ENCODE measurements at regions not wholly inside any gene's neighbourhood (a gene's known extent, or its start where the extent isn't known, plus 50 kb on each side); places are given as distances from the start of the nearest gene placed in this dataset.

DNA sequence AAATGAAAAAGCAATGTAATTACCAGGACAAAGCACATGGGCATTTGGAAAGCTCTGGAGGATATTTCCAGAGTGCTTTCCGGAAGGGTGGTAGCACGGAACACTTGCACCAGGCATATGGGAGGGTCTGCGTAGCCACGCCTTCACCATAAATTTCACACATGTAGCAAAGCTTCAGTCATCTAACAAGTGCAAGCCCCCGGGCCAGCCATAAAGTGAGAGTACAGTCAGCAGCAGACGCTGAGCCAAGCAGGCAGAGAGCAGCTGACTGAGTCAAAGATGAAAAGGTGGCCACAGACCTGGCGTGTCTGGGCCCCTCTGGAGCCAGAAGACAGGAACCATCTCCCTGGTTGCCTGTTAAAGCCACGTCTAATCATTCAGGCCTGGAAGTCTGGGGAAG, 130.6 kb downstream of the SEC14L1 start:
- TF ChIP-seq CREB1 (IDR thresholded peaks at IDR 0.05) (no peak), TEAD4 (IDR thresholded peaks at IDR 0.05; ENCODE audit: low read depth, low read length) (no peak), EGR1 (IDR thresholded peaks at IDR 0.05; ENCODE audit: borderline replicate concordance, low read depth, low read length) (no peak)
- TF ChIP-seq, protein P1, sequence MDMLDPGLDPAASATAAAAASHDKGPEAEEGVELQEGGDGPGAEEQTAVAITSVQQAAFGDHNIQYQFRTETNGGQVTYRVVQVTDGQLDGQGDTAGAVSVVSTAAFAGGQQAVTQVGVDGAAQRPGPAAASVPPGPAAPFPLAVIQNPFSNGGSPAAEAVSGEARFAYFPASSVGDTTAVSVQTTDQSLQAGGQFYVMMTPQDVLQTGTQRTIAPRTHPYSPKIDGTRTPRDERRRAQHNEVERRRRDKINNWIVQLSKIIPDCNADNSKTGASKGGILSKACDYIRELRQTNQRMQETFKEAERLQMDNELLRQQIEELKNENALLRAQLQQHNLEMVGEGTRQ (IDR thresholded peaks at IDR 0.05; ENCODE audit: low read length): no peak
